HG03439 (cell line): ENCODE measurements at regions not wholly inside any gene's neighbourhood (a gene's known extent, or its start where the extent isn't known, plus 50 kb on each side); places are given as distances from the start of the nearest gene placed in this dataset.

ENCODE experiments used
- ATAC-seq: cut with Tn5 transposase; IDR thresholded peaks from one replicate; pipeline ENCODE4 v1.9.1; 2021; ENCODE audit warnings: mild to moderate bottlenecking, moderate library complexity; ENCODE audit not compliant: unreplicated experiment

GRCh38 chr1:194155962-194156361 is 969.5 kb upstream of the B3GALT2 start:
- ATAC-seq, result no peak

GRCh38 chr1:194151056-194151455 is 964.6 kb upstream of the B3GALT2 start:
- ATAC-seq, result no peak

- no peak for ATAC-seq
These were observed 963.8 kb upstream of the B3GALT2 start for GRCh38 chr1:194150242-194150641.

- no peak for ATAC-seq
These were observed 946.7 kb upstream of the B3GALT2 start for GRCh38 chr1:194133152-194133551.

GRCh38 chr1:194118086-194118485 is 931.7 kb upstream of the B3GALT2 start:
- no peak for ATAC-seq

- no peak for ATAC-seq
These were observed 931.2 kb upstream of the B3GALT2 start for GRCh38 chr1:194117582-194117981.

- no peak for ATAC-seq
These were observed 927.9 kb upstream of the B3GALT2 start for GRCh38 chr1:194114288-194114687.

- no peak for ATAC-seq
These were observed 919.0 kb upstream of the B3GALT2 start for GRCh38 chr1:194105381-194105780.

GRCh38 chr1:194104247-194104844 is 917.9 kb upstream of the B3GALT2 start:
- ATAC-seq, result no peak

- ATAC-seq, result no peak
These were observed 917.3 kb upstream of the B3GALT2 start for GRCh38 chr1:194103516-194104246.

GRCh38 chr1:194103101-194103500 is 916.7 kb upstream of the B3GALT2 start:
- ATAC-seq, result no peak

GRCh38 chr1:194102607-194103006 is 916.2 kb upstream of the B3GALT2 start:
- ATAC-seq, result no peak

GRCh38 chr1:194084755-194085154 is 898.3 kb upstream of the B3GALT2 start:
- no peak for ATAC-seq

- ATAC-seq, result no peak
These were observed 895.0 kb upstream of the B3GALT2 start for GRCh38 chr1:194081444-194081843.

GRCh38 chr1:194080826-194081225 is 894.4 kb upstream of the B3GALT2 start:
- no peak for ATAC-seq

- ATAC-seq, result no peak
These were observed 892.4 kb upstream of the B3GALT2 start for GRCh38 chr1:194078765-194079164.

- ATAC-seq, result no peak
These were observed 890.2 kb upstream of the B3GALT2 start for GRCh38 chr1:194076646-194077045.

GRCh38 chr1:194073833-194074232 is 887.4 kb upstream of the B3GALT2 start:
- ATAC-seq, result no peak

- no peak for ATAC-seq
These were observed 884.8 kb upstream of the B3GALT2 start for GRCh38 chr1:194071205-194071604.

- ATAC-seq, result no peak
These were observed 883.4 kb upstream of the B3GALT2 start for GRCh38 chr1:194069831-194070218.

- no peak for ATAC-seq
These were observed 882.9 kb upstream of the B3GALT2 start for GRCh38 chr1:194069168-194069830.
